ENCODE measurements at regions not wholly inside any gene's neighbourhood (a gene's known extent, or its start where the extent isn't known, plus 50 kb on each side); places are given as distances from the start of the nearest gene placed in this dataset.

GRCh38 chr1:90362163-90362562, 354.9 kb downstream of the BARHL2 start:
- no peak for TF ChIP-seq MAX (IDR thresholded peaks at IDR 0.05; ENCODE audit: low read depth, low read length)
- no peak for TF ChIP-seq CTCF (IDR thresholded peaks at IDR 0.05; ENCODE audit: low read depth, low read length)
- no peak for TF ChIP-seq MYC (IDR thresholded peaks at IDR 0.05; ENCODE audit: low read depth, low read length)
- no peak for TF ChIP-seq POLR2A (IDR thresholded peaks at IDR 0.05; ENCODE audit: extremely low read depth, insufficient read length)
- H3K4me3 ChIP-seq (ENCODE audit: low read depth, low read length): no peak overlapping the region
- DNase-seq (ENCODE audit: low read depth): no peak

GRCh38 chr1:90361026-90361425, 356.1 kb downstream of the BARHL2 start:
- no peak for DNase-seq (ENCODE audit: low read depth)
- TF ChIP-seq MYC (IDR thresholded peaks at IDR 0.05; ENCODE audit: low read depth, low read length) (no peak), CTCF (IDR thresholded peaks at IDR 0.05; ENCODE audit: low read depth, low read length) (no peak), POLR2A (IDR thresholded peaks at IDR 0.05; ENCODE audit: extremely low read depth, insufficient read length) (no peak), MAX (IDR thresholded peaks at IDR 0.05; ENCODE audit: low read depth, low read length) (no peak)
- no peak overlapping the region for H3K4me3 ChIP-seq (ENCODE audit: low read depth, low read length)

GRCh38 chr1:90359994-90360393, 357.1 kb downstream of the BARHL2 start:
- H3K4me3 ChIP-seq (ENCODE audit: low read depth, low read length): no peak overlapping the region
- no peak for DNase-seq (ENCODE audit: low read depth)
- no peak for TF ChIP-seq CTCF (IDR thresholded peaks at IDR 0.05; ENCODE audit: low read depth, low read length)
- TF ChIP-seq POLR2A (IDR thresholded peaks at IDR 0.05; ENCODE audit: extremely low read depth, insufficient read length): no peak
- no peak for TF ChIP-seq MYC (IDR thresholded peaks at IDR 0.05; ENCODE audit: low read depth, low read length)
- TF ChIP-seq MAX (IDR thresholded peaks at IDR 0.05; ENCODE audit: low read depth, low read length): no peak

GRCh38 chr1:90358448-90358847, 358.7 kb downstream of the BARHL2 start:
- no peak for TF ChIP-seq MAX (IDR thresholded peaks at IDR 0.05; ENCODE audit: low read depth, low read length)
- no peak for TF ChIP-seq POLR2A (IDR thresholded peaks at IDR 0.05; ENCODE audit: extremely low read depth, insufficient read length)
- no peak for TF ChIP-seq MYC (IDR thresholded peaks at IDR 0.05; ENCODE audit: low read depth, low read length)
- no peak for TF ChIP-seq CTCF (IDR thresholded peaks at IDR 0.05; ENCODE audit: low read depth, low read length)
- DNase-seq (ENCODE audit: low read depth): no peak
- H3K4me3 ChIP-seq (ENCODE audit: low read depth, low read length): no peak overlapping the region

- no peak for TF ChIP-seq MAX (IDR thresholded peaks at IDR 0.05; ENCODE audit: low read depth, low read length)
- TF ChIP-seq CTCF (IDR thresholded peaks at IDR 0.05; ENCODE audit: low read depth, low read length): no peak
- no peak for TF ChIP-seq POLR2A (IDR thresholded peaks at IDR 0.05; ENCODE audit: extremely low read depth, insufficient read length)
- no peak for TF ChIP-seq MYC (IDR thresholded peaks at IDR 0.05; ENCODE audit: low read depth, low read length)
- no peak for DNase-seq (ENCODE audit: low read depth)
- H3K4me3 ChIP-seq (ENCODE audit: low read depth, low read length): no peak overlapping the region
These were observed 359.1 kb downstream of the BARHL2 start for GRCh38 chr1:90357995-90358394.

- no peak for TF ChIP-seq MYC (IDR thresholded peaks at IDR 0.05; ENCODE audit: low read depth, low read length)
- TF ChIP-seq CTCF (IDR thresholded peaks at IDR 0.05; ENCODE audit: low read depth, low read length): no peak
- no peak for TF ChIP-seq MAX (IDR thresholded peaks at IDR 0.05; ENCODE audit: low read depth, low read length)
- TF ChIP-seq POLR2A (IDR thresholded peaks at IDR 0.05; ENCODE audit: extremely low read depth, insufficient read length): no peak
- DNase-seq (ENCODE audit: low read depth): no peak
- H3K4me3 ChIP-seq (ENCODE audit: low read depth, low read length): no peak overlapping the region
These were observed 360.1 kb downstream of the BARHL2 start for GRCh38 chr1:90356991-90357390.
